Esophagus muscularis mucosa (tissue), 4 donors: ENCODE measurements at regions not wholly inside any gene's neighbourhood (a gene's known extent, or its start where the extent isn't known, plus 50 kb on each side); places are given as distances from the start of the nearest gene placed in this dataset.

Experiments
- DNase-seq: peaks from one replicate; pipeline ENCODE4 v3.0.0-alpha.2; 2017; ENCODE audit errors: extremely low spot score
- H3K27ac ChIP-seq, 4 donors: fragments of 200-600 bp; sonication (generic); replicated peaks in 1 of 4; 1 replicate in 3 of 4; 2 replicates in 1 of 4; pipeline ENCODE4 v1.5.1; 2016 to 2019; ENCODE audit warnings: mild to moderate bottlenecking in 1 of 4
- H3K27me3 ChIP-seq, 4 donors: fragments of 200-600 bp; sonication (generic); one replicate each; pipeline versions ENCODE4 v1.5.1 to v1.6.0; 2016 to 2019
- H3K36me3 ChIP-seq, 4 donors: fragments of 200-600 bp; sonication (generic); one replicate each; pipeline ENCODE4 v1.5.1; 2016 to 2019
- H3K4me1 ChIP-seq, 4 donors: fragments of 200-600 bp; sonication (generic); one replicate each; pipeline ENCODE4 v1.5.1; 2016 to 2019
- H3K4me3 ChIP-seq, 4 donors: fragments of 200-600 bp; sonication (generic); 1 replicate in 2 of 4; 2 replicates in 2 of 4; pipeline ENCODE4 v1.5.1; 2016 to 2019; ENCODE audit warnings: mild to moderate bottlenecking in 4 of 4, moderate library complexity in 1 of 4
- H3K9me3 ChIP-seq, 4 donors: fragments of 200-600 bp; sonication (generic); 1 replicate in 3 of 4; 2 replicates in 1 of 4; pipeline ENCODE4 v1.5.1; 2016 to 2019
- EP300 ChIP-seq: sonication (generic); formaldehyde crosslinking; IDR thresholded peaks from one replicate; pipeline ENCODE4 v1.6.1; 2017; ENCODE audit warnings: antibody characterized with exemption
- POLR2A ChIP-seq: fragments of 450-650 bp; IDR thresholded peaks from one replicate; pipeline ENCODE4 v1.6.1; 2017; ENCODE audit warnings: antibody characterized with exemption, moderate library complexity, mild to moderate bottlenecking, low read depth
- POLR2AphosphoS5 ChIP-seq, 2 donors: sonication (generic); formaldehyde crosslinking; IDR thresholded peaks; one replicate each; pipeline ENCODE4 v1.6.1; 2017; ENCODE audit warnings: antibody characterized with exemption in 2 of 2
- WGBS: methylation state at CpG from one replicate; pipeline ENCODE4 v1.1.5; 2018; 5-methylcytosine and 5-hydroxymethylcytosine counted together
- intact Hi-C: fragments of 100-400 bp; cut with DNase I; formaldehyde crosslinking; loops from one replicate; pipeline ENCODE4 v1.15.1; 2023
- TF ChIP-seq, protein P1 (sequence below), 3 experiments: fragments of 200-600 bp in 2 of 3; fragments of 450-650 bp in 1 of 3; sonication (generic) in 2 of 3; IDR thresholded peaks; one replicate each; pipeline ENCODE4 v1.5.1; 2017 to 2019; ENCODE audit warnings: antibody characterized with exemption in 3 of 3, mild to moderate bottlenecking in 2 of 3, moderate library complexity in 1 of 3

- TF ChIP-seq, protein P1, sequence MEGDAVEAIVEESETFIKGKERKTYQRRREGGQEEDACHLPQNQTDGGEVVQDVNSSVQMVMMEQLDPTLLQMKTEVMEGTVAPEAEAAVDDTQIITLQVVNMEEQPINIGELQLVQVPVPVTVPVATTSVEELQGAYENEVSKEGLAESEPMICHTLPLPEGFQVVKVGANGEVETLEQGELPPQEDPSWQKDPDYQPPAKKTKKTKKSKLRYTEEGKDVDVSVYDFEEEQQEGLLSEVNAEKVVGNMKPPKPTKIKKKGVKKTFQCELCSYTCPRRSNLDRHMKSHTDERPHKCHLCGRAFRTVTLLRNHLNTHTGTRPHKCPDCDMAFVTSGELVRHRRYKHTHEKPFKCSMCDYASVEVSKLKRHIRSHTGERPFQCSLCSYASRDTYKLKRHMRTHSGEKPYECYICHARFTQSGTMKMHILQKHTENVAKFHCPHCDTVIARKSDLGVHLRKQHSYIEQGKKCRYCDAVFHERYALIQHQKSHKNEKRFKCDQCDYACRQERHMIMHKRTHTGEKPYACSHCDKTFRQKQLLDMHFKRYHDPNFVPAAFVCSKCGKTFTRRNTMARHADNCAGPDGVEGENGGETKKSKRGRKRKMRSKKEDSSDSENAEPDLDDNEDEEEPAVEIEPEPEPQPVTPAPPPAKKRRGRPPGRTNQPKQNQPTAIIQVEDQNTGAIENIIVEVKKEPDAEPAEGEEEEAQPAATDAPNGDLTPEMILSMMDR (IDR thresholded peaks at IDR 0.05), result no peak
- TF ChIP-seq EP300 (no peak), POLR2A (no peak)
- Histone ChIP-seq H3K36me3 (no peaks in the 10 kb centered on the region), H3K27me3 (no peaks in the 10 kb centered on the region), H3K4me3 (no peak overlapping the region), H3K4me1 (no peaks in the 10 kb centered on the region), H3K27ac (no peak overlapping the region), H3K9me3 (no peaks in the 10 kb centered on the region)
- intact Hi-C loops, result no loop called here
- DNase-seq, result no peak
- WGBS, result 68% methylated on average over 1 of the region's 1 CpG
Observed at GRCh38 chr14:84856751-84857534, 673.0 kb upstream of the FLRT2 start.

DNA sequence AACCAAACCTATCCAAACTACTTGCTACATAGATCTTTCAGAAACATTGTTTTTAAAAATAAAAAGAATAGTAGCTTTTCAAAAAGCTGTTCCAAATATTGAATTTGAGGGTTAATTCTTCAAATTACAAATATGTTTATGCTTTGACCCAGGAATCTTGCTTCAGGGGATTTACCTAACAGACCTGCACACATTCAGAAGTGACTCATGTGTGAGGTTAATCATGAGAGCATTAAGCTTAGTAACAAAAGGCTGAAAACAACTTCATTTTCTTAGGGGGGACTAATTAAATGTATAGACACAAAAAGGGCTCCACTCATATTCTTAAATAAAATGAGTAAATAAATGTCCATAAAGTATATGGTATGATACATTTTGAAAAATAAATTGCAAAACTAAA, 672.4 kb upstream of the FLRT2 start:
- Histone ChIP-seq H3K9me3 (no peaks in the 10 kb centered on the region), H3K36me3 (no peaks in the 10 kb centered on the region), H3K4me3 (no peak overlapping the region), H3K27ac (no peak overlapping the region), H3K27me3 (no peaks in the 10 kb centered on the region), H3K4me1 (no peaks in the 10 kb centered on the region)
- intact Hi-C loops, result no loop called here
- TF ChIP-seq POLR2AphosphoS5 (IDR thresholded peaks at IDR 0.05), result no peak
- TF ChIP-seq POLR2A, result no peak
- TF ChIP-seq EP300, result no peak
- TF ChIP-seq, protein P1 (IDR thresholded peaks at IDR 0.05), result no peak
- no peak for DNase-seq

- H3K36me3 ChIP-seq, result no peaks in the 10 kb centered on the region
- H3K27me3 ChIP-seq, result no peaks in the 10 kb centered on the region
- H3K4me3 ChIP-seq, result no peak overlapping the region
- TF ChIP-seq POLR2A, result no peak
- TF ChIP-seq, protein P1 (IDR thresholded peaks at IDR 0.05), result no peak
- TF ChIP-seq EP300, result no peak
- TF ChIP-seq POLR2AphosphoS5 (IDR thresholded peaks at IDR 0.05), result no peak
- no peak overlapping the region for H3K27ac ChIP-seq
- intact Hi-C loops, result no loop called here
- WGBS, result 95% methylated on average over 4 of the region's 4 CpGs
- H3K4me1 ChIP-seq, result no peaks in the 10 kb centered on the region
- no peak for DNase-seq
- H3K9me3 ChIP-seq, result no peaks in the 10 kb centered on the region
Observed at GRCh38 chr14:84859116-84859515, 670.8 kb upstream of the FLRT2 start.

- Histone ChIP-seq H3K4me3 (no peak overlapping the region), H3K9me3 (no peaks in the 10 kb centered on the region), H3K36me3 (no peaks in the 10 kb centered on the region), H3K4me1 (no peaks in the 10 kb centered on the region), H3K27ac (no peak overlapping the region), H3K27me3 (no peaks in the 10 kb centered on the region)
- intact Hi-C loops, result no loop called here
- TF ChIP-seq POLR2AphosphoS5 (IDR thresholded peaks at IDR 0.05), result no peak
- TF ChIP-seq EP300, result no peak
- TF ChIP-seq, protein P1 (IDR thresholded peaks at IDR 0.05), result no peak
- no peak for TF ChIP-seq POLR2A
- DNase-seq, result no peak
- WGBS, result 97% methylated on average over 2 of the region's 2 CpGs
Observed at GRCh38 chr14:84864548-84865271, 665.2 kb upstream of the FLRT2 start.
